ENCODE measurements at regions not wholly inside any gene's neighbourhood (a gene's known extent, or its start where the extent isn't known, plus 50 kb on each side); places are given as distances from the start of the nearest gene placed in this dataset.

DNA sequence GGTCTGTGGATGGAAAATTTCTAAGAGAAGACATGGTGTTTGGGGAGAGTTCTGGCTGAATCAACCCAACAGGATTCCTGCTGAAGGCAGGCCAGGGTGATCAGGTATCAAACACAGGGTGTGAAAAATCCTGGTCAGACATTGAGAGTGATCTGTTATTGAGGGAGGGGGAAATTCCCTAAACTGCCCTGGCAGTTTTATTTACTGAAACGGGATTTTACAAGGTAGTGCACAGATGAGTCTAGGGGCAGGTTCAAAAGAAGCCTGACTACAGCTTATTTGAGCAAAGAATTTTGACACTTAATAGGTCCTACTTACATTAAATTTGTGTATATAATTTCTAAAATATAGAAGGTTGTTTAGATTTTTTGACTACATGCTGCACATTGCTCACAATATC lies 569.4 kb upstream of the RGS18 start:
- DNase-seq: no peak

DNA sequence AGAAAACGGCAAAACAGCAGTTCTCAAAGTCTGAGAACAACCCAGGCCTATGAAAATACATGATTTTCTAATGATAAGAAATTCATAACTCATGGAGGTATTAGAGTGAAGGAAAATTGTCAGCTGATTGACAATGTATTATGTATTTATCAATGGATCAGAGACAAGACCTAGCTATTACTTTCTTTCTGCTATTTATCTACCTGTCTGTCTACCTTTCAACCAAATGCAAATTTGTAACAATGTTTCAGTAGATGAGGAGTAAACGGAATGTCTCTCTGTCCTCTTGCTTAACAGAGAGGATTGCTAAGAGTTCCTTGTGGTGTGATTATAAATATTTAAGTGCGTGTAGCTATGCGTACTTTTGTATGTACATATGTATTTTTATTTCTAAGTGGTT lies 568.7 kb upstream of the RGS18 start:
- no peak for DNase-seq

DNA sequence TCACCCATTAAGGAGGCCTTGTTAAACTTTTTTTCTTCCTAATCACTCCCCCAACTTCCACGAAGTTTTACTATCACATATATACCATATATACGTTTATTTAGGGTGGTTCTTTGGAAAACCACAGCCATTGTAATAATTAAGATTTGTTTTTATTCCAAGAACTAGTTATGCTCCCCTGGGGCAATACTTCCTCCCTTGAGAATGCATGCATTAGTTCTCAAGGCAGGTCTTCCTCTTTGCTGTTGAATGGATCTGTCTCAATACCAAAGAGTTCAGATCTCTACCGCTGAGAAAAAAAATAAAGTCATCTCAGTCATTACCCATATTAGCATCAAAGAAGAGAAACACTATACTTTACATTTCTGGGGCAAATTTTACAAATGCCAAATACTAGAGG lies 567.7 kb upstream of the RGS18 start:
- no peak for DNase-seq

DNA sequence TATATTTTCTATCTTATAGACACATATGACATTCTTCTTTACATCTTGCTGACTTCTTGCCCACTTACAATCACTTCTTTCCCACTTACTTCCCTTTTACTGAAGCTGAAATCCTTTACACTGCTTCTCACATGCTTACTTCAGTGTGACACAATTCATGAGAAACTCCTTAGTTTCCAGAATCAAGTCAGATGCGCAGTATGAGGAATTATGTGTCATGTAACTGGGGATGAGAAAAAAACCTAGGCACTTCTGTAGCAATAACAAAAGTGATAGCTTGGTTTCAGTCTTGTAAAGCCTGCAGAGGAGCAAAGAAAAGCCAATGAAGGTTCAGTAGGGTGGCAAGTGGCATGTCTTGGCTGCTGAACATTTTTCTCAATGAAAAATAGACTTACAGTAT lies 566.2 kb upstream of the RGS18 start:
- no peak for DNase-seq

DNA sequence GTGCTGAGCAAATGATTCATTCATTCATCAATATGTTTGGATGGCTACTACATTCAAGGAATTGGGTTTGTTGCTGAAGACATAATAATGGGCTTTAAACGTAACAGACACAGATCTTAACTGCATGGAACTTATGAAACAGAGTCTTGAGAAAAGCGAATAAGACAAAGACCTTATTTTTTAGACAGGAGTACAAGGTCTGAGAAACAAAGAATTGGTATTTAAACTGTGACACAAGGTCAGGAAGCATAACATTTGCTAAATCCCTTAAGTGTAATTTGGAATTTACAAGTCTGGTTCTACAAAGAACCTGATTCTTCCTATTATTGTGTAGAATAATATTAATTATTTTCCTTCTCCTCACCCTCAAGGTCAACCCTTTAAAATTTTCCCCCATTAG lies 565.4 kb upstream of the RGS18 start:
- no peak for DNase-seq

DNA sequence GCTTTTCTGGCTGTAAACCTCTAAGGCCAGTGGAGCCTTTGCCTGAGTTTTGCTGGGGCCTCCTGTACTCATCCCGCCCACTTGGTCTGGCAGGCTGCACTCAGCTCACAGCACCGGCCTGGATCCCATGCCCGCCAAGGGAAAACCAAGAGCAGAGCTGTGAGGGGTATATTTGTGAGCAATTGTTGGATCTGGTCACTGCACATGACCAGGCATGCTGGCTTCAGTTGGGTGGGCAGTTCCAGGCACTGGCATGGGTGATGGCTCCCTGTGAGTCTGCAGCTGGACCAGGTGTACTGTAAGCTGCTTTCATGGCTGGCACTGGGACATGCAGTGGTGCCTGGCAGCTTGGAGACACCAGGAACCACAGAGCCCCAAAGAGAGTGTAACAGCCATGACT lies 563.1 kb upstream of the RGS18 start:
- no peak for DNase-seq

DNA sequence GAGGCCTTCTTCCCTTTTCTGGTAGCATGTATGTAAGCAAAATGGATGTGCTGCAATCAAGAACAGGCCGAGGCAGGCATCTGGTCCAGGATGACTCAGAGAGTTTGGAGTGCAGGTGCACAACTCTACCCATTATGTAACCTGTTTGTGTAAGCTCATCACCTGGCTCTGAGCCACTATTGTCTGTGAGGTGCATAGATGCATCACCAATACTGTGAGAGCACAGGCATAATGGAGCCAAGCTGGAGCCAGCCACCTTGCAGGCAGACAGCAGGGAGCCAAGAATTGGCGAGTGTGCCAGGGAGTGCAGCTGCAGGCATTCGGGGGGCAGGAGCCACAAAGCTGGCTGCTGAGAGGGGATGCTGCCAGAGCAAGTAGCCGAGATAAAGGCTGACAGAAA lies 549.9 kb upstream of the RGS18 start:
- no peak for DNase-seq

DNA sequence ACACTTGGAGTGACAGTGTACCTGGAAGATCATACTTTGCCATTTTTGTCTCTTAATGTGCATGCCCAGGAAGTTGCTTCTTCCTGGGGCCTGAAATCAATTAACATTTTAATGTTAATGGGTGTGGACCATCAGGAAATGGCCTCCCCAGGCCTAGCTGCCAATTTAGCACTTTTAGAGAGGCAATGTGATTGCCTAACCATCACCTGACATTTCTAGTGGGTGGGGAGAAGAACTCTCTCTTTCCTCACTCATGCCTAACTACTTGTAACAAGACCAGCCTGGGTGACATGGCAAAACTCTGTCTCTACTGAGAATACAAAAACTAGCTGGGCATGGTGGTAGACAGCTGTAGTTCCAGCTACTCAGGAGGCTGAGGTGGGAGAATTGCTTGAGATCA lies 549.0 kb upstream of the RGS18 start:
- no peak for DNase-seq

DNA sequence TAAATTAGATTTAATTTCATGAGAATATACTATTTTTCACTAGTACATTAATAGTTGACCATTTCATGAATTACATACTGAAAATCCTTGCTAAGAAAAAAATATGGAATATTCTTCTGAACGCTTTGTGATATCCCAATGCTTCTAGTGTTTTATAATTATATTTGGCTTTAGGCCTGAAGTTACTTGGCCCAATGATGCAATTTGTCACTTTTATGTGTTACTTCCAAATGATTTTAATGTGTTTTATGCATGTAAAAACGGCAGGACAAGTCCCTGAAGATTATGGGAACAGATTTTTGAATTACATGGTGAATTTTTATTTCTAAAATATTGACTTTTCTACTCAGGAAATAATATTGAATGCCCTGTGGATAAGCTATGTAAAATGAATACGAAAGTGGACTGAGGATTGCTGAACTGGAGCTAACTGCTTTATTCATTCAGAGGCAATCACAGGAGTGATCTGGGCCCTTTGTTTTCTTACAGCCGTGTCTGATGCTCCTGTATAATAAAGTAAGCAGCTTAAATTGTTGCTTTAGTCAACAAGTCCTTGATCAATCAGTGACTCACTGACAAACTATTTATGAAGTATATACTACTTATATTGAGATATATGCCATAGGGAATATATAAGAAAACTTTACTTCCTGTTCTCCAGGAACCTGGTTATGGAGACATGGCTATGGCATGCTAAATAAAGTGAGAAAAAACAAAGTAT lies 543.0 kb upstream of the RGS18 start:
- DNase-seq: no peak

DNA sequence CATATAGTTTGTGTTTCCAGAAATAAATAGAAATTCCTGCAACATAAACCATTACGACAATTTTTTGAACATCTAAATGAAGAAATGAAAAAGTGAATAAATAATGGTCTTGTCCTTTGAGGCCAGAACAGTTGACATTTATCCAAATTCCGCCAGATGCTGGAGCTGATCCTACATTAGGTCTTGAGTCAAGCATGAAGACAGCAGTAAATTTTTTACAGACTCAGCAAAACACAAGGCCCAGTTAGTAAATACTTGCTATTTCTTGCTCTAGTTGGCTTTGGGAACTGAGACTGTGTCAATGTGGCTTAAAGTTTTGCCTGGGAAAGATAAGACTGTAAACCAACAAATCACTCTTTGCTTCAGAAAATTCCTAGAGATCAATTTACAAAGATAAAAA lies 540.1 kb upstream of the RGS18 start:
- peak; percentile 22 for DNase-seq

DNA sequence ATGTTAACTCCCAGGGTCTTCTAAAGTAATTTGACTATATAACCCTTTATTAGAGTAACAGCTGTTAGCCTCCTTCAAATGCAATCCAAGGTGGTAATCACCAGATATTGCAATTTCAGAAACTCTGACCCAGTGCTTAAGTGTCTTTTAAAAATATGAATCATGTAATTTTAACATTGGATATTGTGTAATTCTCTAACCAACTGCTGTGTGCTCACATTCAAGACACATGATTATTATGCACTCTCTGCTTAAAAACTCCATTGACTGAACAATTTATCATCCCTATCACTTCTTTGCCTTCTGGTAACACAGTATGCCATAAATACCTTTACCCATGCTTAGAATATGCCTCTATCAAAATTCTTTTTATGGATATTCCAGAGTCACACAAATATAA lies 537.4 kb upstream of the RGS18 start:
- no peak for DNase-seq

DNA sequence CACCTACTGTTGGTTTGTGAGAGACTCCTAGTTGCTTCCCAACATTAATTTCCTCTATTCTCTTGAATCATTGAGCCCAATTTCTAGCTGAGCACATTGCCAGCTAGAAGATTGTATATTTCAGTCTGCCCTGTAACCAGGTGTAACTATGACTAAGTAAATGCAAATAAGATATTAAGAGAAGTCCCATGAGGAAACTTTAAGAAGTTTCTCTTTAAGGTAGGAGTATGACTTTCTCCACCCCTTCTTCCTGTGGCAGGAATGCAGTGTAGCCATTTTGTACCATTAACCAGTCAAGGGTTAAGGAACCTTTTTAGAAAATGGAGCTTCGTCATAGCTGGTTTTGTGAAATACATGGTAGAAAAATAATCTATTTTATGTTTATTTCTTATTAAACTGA lies 534.2 kb upstream of the RGS18 start:
- DNase-seq: no peak

DNA sequence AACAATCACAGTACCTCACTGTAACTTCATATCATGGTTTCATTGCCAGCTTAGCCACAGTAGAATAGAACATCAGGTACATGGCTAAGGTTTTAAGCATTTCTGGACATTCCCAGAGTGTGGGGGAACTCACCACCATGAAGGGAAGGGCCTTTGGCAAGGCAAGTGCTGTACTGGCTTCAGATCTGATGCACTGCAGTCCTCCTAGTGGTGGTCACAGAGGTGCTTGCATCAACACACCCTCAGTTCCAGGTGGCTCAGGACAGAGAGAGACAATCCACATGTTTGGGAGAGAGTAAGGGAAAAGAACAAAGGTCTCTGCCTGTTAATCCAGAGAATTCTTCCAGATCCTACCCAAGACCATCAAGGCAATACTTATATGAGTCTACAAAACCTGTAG lies 528.4 kb upstream of the RGS18 start:
- no peak for DNase-seq

DNA sequence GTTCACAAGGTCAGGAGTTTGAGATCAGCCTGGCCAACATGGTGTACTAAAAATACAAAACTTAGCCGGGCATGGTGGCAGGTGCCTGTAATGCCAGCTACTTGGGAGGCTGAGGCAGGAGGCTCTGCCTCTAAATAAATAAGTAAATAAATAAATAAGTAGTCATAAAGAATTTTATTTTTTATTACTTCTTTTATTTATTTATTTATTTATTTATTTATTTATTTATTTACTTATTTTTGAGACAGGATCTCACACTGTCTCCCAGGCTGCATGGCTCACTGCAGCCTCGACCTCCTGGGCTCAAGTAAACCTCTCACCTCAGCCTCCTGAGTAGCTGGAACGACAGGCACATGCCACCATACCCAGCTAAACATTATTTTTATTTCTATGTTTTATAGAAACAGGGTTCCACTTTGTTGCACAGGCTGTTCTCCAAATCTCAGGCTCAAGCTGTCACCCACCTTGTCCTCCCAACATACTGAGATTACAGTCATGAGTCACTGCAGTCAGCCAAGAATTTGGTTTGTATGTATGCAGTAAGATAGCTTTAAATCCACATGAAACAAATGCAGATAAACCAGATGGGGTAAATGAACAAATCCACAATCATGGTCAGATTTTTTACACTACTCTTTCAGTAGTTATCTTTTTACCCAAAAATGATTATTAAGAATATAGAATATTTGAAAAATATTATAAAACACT lies 523.3 kb upstream of the RGS18 start:
- no peak for DNase-seq

DNA sequence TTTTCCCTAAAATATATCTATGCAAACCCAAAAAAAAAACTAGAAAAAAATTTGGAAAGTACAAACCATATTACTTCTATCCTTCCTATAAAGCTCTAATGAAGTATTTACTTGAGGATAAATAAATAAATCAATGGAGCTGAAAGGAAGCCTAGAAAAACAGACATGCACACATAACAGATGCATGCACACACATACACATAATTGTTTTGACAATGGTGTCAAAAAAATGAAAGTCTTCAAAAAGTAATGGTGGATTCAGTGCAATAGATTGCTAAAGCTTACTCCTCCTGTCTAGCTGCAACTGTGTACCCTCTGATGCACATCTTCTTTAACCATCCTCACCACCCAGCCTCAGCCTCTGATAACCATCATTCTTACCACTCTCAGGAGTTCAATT lies 521.9 kb upstream of the RGS18 start:
- no peak for DNase-seq

DNA sequence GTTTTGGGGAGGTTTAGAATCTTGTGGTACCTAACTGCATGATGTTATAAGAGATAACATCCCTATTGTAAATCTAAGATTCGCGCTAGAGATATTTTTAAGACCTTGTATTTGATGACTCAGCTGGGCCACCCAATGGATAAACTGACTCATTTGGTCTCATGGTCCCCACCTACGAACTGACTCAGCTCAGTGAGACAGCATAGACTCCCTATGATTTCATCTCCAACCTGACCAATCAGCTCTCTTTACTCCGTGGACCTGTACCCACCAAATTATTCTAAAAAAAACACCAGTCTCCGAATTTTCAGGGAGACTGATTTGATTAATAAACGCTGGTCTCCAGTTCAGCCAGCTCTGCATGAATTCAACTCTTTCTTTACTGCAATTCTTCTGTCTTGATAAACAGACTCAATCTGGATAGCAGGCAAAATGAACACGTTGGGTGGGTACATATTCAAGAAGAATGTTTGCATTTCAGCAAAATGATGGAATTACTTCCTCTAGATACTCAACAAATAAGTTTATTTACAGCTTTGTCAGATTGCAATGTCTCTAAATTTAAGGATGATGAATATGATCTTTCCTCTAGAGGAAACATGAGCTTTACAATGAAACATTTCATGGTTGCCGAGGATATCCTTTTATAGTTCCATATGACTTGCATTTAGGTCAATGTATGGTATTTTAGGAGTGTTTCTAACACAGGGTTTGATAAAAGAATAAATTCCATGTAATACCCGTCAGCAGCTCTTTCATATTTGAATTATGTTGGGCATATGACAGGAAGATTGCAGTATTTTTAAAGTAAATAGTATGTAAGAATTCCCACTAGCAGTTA lies 516.6 kb upstream of the RGS18 start:
- DNase-seq: no peak

DNA sequence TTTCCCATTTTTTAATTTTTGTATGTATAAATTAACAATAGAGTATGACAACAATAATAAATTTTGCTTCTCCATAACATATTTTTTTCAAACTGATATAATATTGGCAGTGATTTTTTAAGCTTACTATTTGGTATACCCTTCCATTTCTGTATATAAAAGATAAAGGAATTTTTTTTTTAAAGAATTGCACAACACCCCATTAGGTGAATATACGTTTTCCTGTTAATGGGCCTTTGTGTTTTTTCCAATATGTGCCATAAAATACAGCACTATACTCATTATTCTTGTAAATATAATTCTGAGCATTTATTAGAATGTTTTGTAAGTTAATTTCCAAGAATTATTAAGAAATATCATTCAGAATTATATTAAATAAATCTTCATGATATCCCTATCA lies 515.2 kb upstream of the RGS18 start:
- DNase-seq: no peak

DNA sequence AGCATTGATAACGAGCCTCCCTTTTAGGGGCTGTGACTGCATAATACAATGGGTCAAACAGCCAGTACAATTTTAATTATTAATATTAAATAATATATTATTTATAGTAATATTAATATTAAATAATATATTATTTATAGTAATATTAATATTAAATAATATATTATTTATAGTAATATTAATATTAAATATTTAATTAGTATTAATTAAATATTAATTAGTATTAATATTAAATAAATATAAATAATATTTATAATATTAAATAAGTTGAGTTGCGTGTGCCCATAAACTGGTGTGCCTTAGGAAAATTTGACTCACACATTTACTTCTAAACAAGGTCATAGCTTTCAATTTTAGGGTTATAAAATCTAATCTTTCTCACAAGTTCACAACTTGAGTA lies 509.3 kb upstream of the RGS18 start:
- DNase-seq: no peak

DNA sequence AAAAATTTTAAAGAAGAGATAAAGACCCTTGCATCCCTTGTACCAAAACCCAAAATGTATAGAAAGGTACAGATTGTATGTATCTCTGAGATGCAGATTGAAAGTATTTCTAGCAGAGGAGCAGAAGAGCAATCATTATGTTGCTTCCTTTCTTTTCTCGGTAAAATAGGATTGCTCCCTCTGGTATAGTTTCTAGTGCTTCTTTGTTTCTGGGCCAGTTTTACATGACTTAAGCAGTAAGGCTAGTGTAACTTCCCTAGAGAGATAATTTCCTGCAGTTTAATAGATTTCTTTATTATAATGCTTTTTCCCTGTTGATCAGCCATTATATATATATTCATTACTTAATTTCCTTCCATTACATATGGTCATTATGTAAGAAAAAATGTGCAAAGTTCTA lies 496.2 kb upstream of the RGS18 start:
- no peak for DNase-seq

DNA sequence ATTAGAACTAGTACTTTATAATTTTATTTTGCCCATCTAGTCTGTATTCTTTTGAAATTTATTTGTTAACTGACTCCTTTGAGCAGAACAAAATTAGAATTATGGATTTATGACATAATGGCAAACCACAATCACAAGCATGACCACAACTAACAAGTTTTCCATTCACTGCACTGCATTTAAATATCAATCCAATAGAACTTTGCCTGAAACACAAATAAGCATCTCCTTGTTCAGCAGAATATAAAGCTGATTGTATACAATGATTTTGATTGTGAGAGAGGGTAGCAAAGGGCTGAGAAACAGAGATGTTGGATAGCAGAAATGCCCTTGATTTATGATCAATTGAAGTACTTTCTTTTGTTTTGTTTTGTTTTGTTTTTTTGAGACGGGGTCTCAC lies 495.5 kb upstream of the RGS18 start:
- no peak for DNase-seq

DNA sequence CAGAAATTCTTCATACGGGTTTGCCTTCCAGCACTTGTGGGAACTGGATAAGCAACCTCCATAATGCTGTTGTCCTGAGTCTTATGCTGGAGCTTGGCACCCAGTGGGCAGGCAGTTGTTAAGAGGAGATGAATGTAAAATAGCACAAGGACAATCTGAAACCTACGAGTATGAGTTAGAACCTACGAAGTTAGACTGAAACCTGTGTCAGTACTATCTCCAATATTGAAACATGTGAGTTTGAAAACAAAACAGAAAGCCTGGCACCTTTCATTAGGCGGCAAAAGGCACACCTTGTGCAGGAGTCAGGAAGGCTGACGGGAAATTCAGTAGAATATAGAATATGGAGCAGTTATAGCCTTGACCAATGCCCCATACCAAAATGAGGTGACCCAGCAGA lies 489.7 kb upstream of the RGS18 start:
- DNase-seq: no peak

DNA sequence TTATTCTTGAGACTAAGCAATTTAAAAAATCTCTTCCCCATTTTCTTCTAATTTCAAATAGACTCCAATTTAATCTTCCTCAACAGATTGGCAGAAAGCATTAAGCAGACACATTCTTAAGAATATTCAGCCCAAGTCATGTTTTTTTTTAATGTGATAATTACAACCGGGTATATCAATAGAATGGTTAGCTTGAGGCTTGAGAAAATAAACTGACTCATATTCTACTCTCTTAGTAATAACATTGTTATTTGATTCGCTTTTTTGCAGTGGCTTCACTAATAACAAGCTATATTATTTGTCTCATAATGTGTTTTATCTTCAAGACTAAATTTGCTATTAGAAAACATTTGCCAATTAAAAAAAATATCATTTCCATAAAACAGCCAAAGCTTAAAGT lies 488.6 kb upstream of the RGS18 start:
- DNase-seq: no peak

DNA sequence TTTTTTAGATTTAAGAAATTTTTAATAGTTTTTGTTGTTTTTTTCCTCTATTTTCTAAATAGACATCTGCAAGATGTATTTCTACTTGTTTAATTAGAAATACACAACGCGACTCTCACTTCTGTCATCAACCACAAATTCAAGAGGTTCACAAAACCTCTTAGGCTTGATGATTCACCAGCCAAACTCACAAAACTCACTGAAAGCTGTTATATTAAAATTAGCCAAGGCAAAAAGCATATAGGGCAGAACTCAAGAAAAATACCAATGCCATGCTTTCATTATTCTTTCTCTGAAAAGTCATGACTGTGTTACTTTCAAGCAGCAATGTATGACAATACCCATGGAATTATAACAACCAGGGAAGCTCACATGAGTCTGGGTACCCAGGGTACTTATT lies 487.0 kb upstream of the RGS18 start:
- no peak for DNase-seq

Measured in renal pelvis (tissue), 1 donor.